H1 (cell line): ENCODE measurements at regions not wholly inside any gene's neighbourhood (a gene's known extent, or its start where the extent isn't known, plus 50 kb on each side); places are given as distances from the start of the nearest gene placed in this dataset.

Experiments
- CTCF ChIA-PET: fragments of 300-600 bp; sonication (Branson Sonifier 250); formaldehyde crosslinking; loops from one replicate; lab custom pipeline; 2021; ENCODE audit not compliant: partially characterized antibody; lab: Charles Lee
- POLR2A ChIA-PET: fragments of 300-600 bp; sonication (Branson Sonifier 250); formaldehyde crosslinking; loops from one replicate; lab custom pipeline; 2021; ENCODE audit warnings: inconsistent platforms; ENCODE audit not compliant: partially characterized antibody; lab: Charles Lee
- DNase-seq, 2 experiments: peaks; one replicate each; pipeline versions ENCODE4 v3.0.0 to v3.0.0-alpha.2; 2010 to 2022; ENCODE audit warnings: low spot score in 2 of 2, low read depth in 1 of 2, mixed read lengths in 1 of 2
- FAIRE-seq: peaks from 2 replicates; lab custom pipeline; 2011; peaks lifted over from hg19 to GRCh38; lab: Jason Lieb, UNC
- H2AFZ ChIP-seq: 2 replicates; pipeline ENCODE4 v1.8.1; 2012; ENCODE audit warnings: low read length, inconsistent platforms
- H2AK5ac ChIP-seq: 2 replicates; pipeline ENCODE4 v1.6.1; 2013; ENCODE audit warnings: low read depth, low read length
- H2BK120ac ChIP-seq: replicated peaks from 2 replicates; pipeline ENCODE3; 2013; ENCODE audit warnings: low read depth, low read length, inconsistent platforms
- H2BK12ac ChIP-seq: 2 replicates; pipeline ENCODE4 v1.6.1; 2013; ENCODE audit warnings: low read depth, low read length
- H2BK15ac ChIP-seq: 2 replicates; pipeline ENCODE4 v1.6.1; 2013; ENCODE audit warnings: low read length
- H2BK20ac ChIP-seq: 2 replicates; pipeline ENCODE4 v1.6.1; 2013; ENCODE audit warnings: low read length
- H2BK5ac ChIP-seq: 2 replicates; pipeline ENCODE4 v1.6.1; 2013; ENCODE audit warnings: low read depth, low read length
- H3K14ac ChIP-seq: 2 replicates; pipeline ENCODE4 v1.6.1; 2013; ENCODE audit warnings: inconsistent platforms; ENCODE audit not compliant: insufficient read length
- H3K18ac ChIP-seq: 2 replicates; pipeline ENCODE4 v1.6.1; 2013; ENCODE audit warnings: low read length; ENCODE audit errors: extremely low read depth
- H3K23ac ChIP-seq: 2 replicates; pipeline ENCODE4 v1.6.1; 2013; ENCODE audit warnings: inconsistent platforms; ENCODE audit not compliant: insufficient read length
- H3K23me2 ChIP-seq: 2 replicates; pipeline ENCODE4 v1.6.1; 2013; ENCODE audit warnings: low read depth, low read length
- H3K27ac ChIP-seq: 2 replicates; pipeline ENCODE4 v1.6.1; 2011; ENCODE audit warnings: low read depth, low read length, inconsistent platforms
- H3K27me3 ChIP-seq, 4 experiments: replicated peaks in 1 of 4; 1 replicate in 1 of 4; 2 replicates in 3 of 4; pipeline versions ENCODE4 v1.6.1 to v1.8.1; 2011 to 2013; ENCODE audit warnings: low read length in 3 of 4, mild to moderate bottlenecking in 3 of 4, inconsistent platforms in 2 of 4, mixed read lengths in 2 of 4, moderate library complexity in 1 of 4; ENCODE audit not compliant: control insufficient read depth in 3 of 4, insufficient read depth in 3 of 4; ENCODE audit errors: extremely low read depth in 1 of 4
- H3K36me3 ChIP-seq, 4 experiments: 2 replicates each; pipeline versions ENCODE4 v1.6.1 to v1.8.1; 2011 to 2013; ENCODE audit warnings: mild to moderate bottlenecking in 4 of 4, low read length in 3 of 4, moderate library complexity in 2 of 4, control low read depth in 1 of 4, inconsistent platforms in 1 of 4; ENCODE audit not compliant: insufficient read depth in 4 of 4, control insufficient read depth in 2 of 4
- H3K4ac ChIP-seq: replicated peaks from 2 replicates; pipeline ENCODE3; 2013; ENCODE audit warnings: low read length, low read depth, mixed read lengths, inconsistent platforms; ENCODE audit not compliant: insufficient read length
- H3K4me1 ChIP-seq, 4 experiments: replicated peaks in 1 of 4; 1 replicate in 1 of 4; 2 replicates in 3 of 4; pipeline versions ENCODE4 v1.6.1 to v1.8.1; 2011 to 2013; ENCODE audit warnings: low read length in 3 of 4, inconsistent platforms in 2 of 4, mixed read lengths in 1 of 4; ENCODE audit not compliant: insufficient read depth in 4 of 4, control insufficient read depth in 3 of 4
- H3K4me2 ChIP-seq, 2 experiments: 2 replicates each; pipeline versions ENCODE4 v1.6.1 to v1.8.1; 2011 to 2013; ENCODE audit warnings: low read depth in 2 of 2, low read length in 2 of 2, control low read depth in 1 of 2, inconsistent platforms in 1 of 2, mild to moderate bottlenecking in 1 of 2; ENCODE audit not compliant: insufficient read depth in 1 of 2
- H3K4me3 ChIP-seq, 4 experiments: fragments of 200-600, 300-600 bp in 1 of 4; sonication (generic), shearing (Covaris generic), sonication (Bioruptor Twin) in 1 of 4; 2 replicates each; pipeline versions ENCODE4 v1.5.1 to v1.8.1; 2011 to 2016; ENCODE audit warnings: low read length in 4 of 4, low read depth in 3 of 4, control low read depth in 2 of 4, inconsistent platforms in 2 of 4, mild to moderate bottlenecking in 2 of 4, mixed read lengths in 1 of 4, moderate library complexity in 1 of 4; ENCODE audit not compliant: insufficient read depth in 2 of 4; ENCODE audit errors: extremely low read depth in 1 of 4
- H3K56ac ChIP-seq: replicated peaks from 2 replicates; pipeline ENCODE3; 2013; ENCODE audit warnings: low read depth, mild to moderate bottlenecking, mixed read lengths, low read length, inconsistent platforms; ENCODE audit not compliant: insufficient read length
- H3K79me1 ChIP-seq: 2 replicates; pipeline ENCODE4 v1.6.1; 2013; ENCODE audit warnings: low read depth, low read length, control low read depth
- H3K79me2 ChIP-seq, 2 experiments: 2 replicates each; pipeline versions ENCODE4 v1.6.1 to v1.8.1; 2012 to 2013; ENCODE audit warnings: low read length in 2 of 2, mild to moderate bottlenecking in 2 of 2, inconsistent platforms in 1 of 2; ENCODE audit not compliant: insufficient read depth in 2 of 2, control insufficient read depth in 1 of 2
- H3K9ac ChIP-seq, 4 experiments: replicated peaks in 1 of 4; 1 replicate in 1 of 4; 2 replicates in 3 of 4; pipeline versions ENCODE4 v1.6.1 to v1.8.1; 2011 to 2013; ENCODE audit warnings: low read depth in 3 of 4, low read length in 3 of 4, control low read depth in 2 of 4, mild to moderate bottlenecking in 2 of 4, moderate library complexity in 2 of 4, inconsistent platforms in 1 of 4; ENCODE audit errors: extremely low read depth in 1 of 4
- H3K9me3 ChIP-seq, 2 experiments: 2 replicates each; pipeline versions ENCODE4 v1.6.1 to v1.8.1; 2012 to 2013; ENCODE audit warnings: mild to moderate bottlenecking in 2 of 2, moderate library complexity in 2 of 2, control low read depth in 1 of 2, inconsistent platforms in 1 of 2, low read depth in 1 of 2, low read length in 1 of 2, mixed read lengths in 1 of 2; ENCODE audit not compliant: insufficient read depth in 2 of 2
- H4K20me1 ChIP-seq, 2 experiments: replicated peaks in 1 of 2; 2 replicates each; pipeline versions ENCODE3 to v1.8.1; 2011 to 2013; ENCODE audit warnings: inconsistent platforms in 2 of 2, low read length in 2 of 2, mild to moderate bottlenecking in 1 of 2; ENCODE audit not compliant: insufficient read depth in 2 of 2, control insufficient read depth in 1 of 2
- H4K5ac ChIP-seq: 2 replicates; pipeline ENCODE4 v1.6.1; 2013; ENCODE audit warnings: low read length, low read depth, mixed read lengths, inconsistent platforms; ENCODE audit not compliant: insufficient read length
- H4K8ac ChIP-seq: 2 replicates; pipeline ENCODE4 v1.8.0; 2013; ENCODE audit warnings: mild to moderate bottlenecking, moderate library complexity, low read length, inconsistent platforms; ENCODE audit not compliant: insufficient read depth; ENCODE audit errors: extremely low read depth
- H4K91ac ChIP-seq: replicated peaks from 2 replicates; pipeline ENCODE3; 2013; ENCODE audit warnings: low read length, mixed read lengths, inconsistent platforms; ENCODE audit not compliant: insufficient read length
- CHD2 ChIP-seq: IDR thresholded peaks from 2 replicates; pipeline ENCODE4 v1.6.1; 2012; ENCODE audit warnings: low read length, improper control_type of control experiment
- EP300 ChIP-seq, 2 experiments: IDR thresholded peaks; 1 replicate in 1 of 2; 2 replicates in 1 of 2; pipeline ENCODE4 v1.6.1; 2011 to 2012; ENCODE audit warnings: low read depth in 2 of 2, low read length in 2 of 2, mild to moderate bottlenecking in 2 of 2, borderline replicate concordance in 1 of 2, inconsistent platforms in 1 of 2, moderate library complexity in 1 of 2
- GTF2F1 ChIP-seq: IDR thresholded peaks from 2 replicates; pipeline ENCODE4 v1.6.1; 2012; ENCODE audit warnings: low read depth, low read length, improper control_type of control experiment, borderline replicate concordance
- KDM1A ChIP-seq: fragments of 200-600, 300-600 bp; sonication (generic); IDR thresholded peaks from 2 replicates; pipeline ENCODE4 v1.7.1; 2016; ENCODE audit warnings: mild to moderate bottlenecking, low read length, borderline replicate concordance
- KDM4A ChIP-seq: IDR thresholded peaks from one replicate; pipeline ENCODE4 v1.7.1; 2012; ENCODE audit warnings: low read depth, mild to moderate bottlenecking, moderate library complexity, low read length, inconsistent platforms; ENCODE audit not compliant: severe bottlenecking
- SRF ChIP-seq: IDR thresholded peaks from 2 replicates; pipeline ENCODE4 v1.6.1; 2011; ENCODE audit warnings: mild to moderate bottlenecking, low read depth, low read length, moderate library complexity
- TAF1 ChIP-seq: IDR thresholded peaks from 2 replicates; pipeline ENCODE4 v1.6.1; 2011; ENCODE audit warnings: mild to moderate bottlenecking, low read depth, low read length
- TAF7 ChIP-seq: optimal IDR thresholded peaks from 2 replicates; pipeline ENCODE3; 2011; ENCODE audit warnings: low read depth, mild to moderate bottlenecking, inconsistent platforms, low read length, moderate library complexity, borderline replicate concordance
- WGBS, 2 experiments: shearing (Covaris generic) in 1 of 2; methylation state at CpG; one replicate each; pipeline versions ENCODE4 v1.1.6 to v1.1.7; 2013 to 2015; ENCODE audit warnings: low lambda C conversion rate in 2 of 2, mixed read lengths in 2 of 2, inconsistent platforms in 1 of 2, low coverage in 1 of 2, missing lambda C conversion rate in 1 of 2; ENCODE audit not compliant: insufficient replicate concordance in 2 of 2, insufficient coverage in 1 of 2, insufficient read length in 1 of 2; ENCODE audit errors: extremely low coverage in 1 of 2, missing lambda C conversion rate in 1 of 2; 5-methylcytosine and 5-hydroxymethylcytosine counted together
- TF ChIP-seq, protein P1 (sequence below): IDR thresholded peaks from 2 replicates; pipeline ENCODE4 v1.6.1; 2011; ENCODE audit warnings: low read depth, mild to moderate bottlenecking, low read length; ENCODE audit not compliant: insufficient read depth

GRCh38 chrX:77143907-77144306 lies 303.3 kb upstream of the FGF16 start:
- DNase-seq, result no peak
- H2BK5ac ChIP-seq, result no peak overlapping the region
- H3K27me3 ChIP-seq, result no peaks in the 10 kb centered on the region
- H3K4ac ChIP-seq, result no peak overlapping the region
- H4K5ac ChIP-seq, result no peak overlapping the region
- H3K4me3 ChIP-seq, result no peak overlapping the region
- no peak overlapping the region for H3K9ac ChIP-seq
- no peak overlapping the region for H3K27ac ChIP-seq
- H3K36me3 ChIP-seq, result no peaks in the 10 kb centered on the region
- H3K18ac ChIP-seq, result no peak overlapping the region
- H3K56ac ChIP-seq, result no peak overlapping the region
- H4K20me1 ChIP-seq, result no peaks in the 10 kb centered on the region
- TF ChIP-seq GTF2F1, result no peak
- TF ChIP-seq, protein P1, sequence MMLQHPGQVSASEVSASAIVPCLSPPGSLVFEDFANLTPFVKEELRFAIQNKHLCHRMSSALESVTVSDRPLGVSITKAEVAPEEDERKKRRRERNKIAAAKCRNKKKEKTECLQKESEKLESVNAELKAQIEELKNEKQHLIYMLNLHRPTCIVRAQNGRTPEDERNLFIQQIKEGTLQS, result no peak
- TF ChIP-seq TAF7, result no peak
- no peak for TF ChIP-seq TAF1
- no peak for TF ChIP-seq CHD2
- no peak for TF ChIP-seq SRF
- no peak for TF ChIP-seq KDM1A
- TF ChIP-seq KDM4A, result no peak
- TF ChIP-seq EP300 (IDR thresholded peaks at IDR 0.05; ENCODE audit: borderline replicate concordance in 1 of 2, low read depth in 2 of 2, low read length in 2 of 2), result no peak
- TF ChIP-seq, all 59 proteins: peak for 0
- Histone ChIP-seq H3K23ac (no peak overlapping the region), H2BK12ac (no peak overlapping the region), H2BK15ac (no peak overlapping the region), H3K9me3 (no peaks in the 10 kb centered on the region), H3K14ac (no peak overlapping the region), H2BK20ac (no peak overlapping the region), H3K79me2 (no peaks in the 10 kb centered on the region), H3K4me1 (no peaks in the 10 kb centered on the region), H4K91ac (no peak overlapping the region), H2AK5ac (no peak overlapping the region), H3K23me2 (no peaks in the 10 kb centered on the region), H2BK120ac (no peak overlapping the region), H2AFZ (no peak overlapping the region), H4K8ac (no peak overlapping the region), H3K4me2 (no peak overlapping the region), H3K79me1 (no peaks in the 10 kb centered on the region)
- ChIA-PET CTCF (interaction anchor here (0.7 to 0.8 kb wide), 2 partner anchors 19 to 304 kb away, joined by 3 read pairs; partner anchors contain the start of gene FGF16), POLR2A (no interaction called here)
- WGBS, 2 experiments, result 40% methylated on average over 1 of the region's 7 CpGs; no CpG with 5 or more reads in 1 of the 2 experiments
- no peak for FAIRE-seq
